GM08714 (cell line): ENCODE measurements at regions not wholly inside any gene's neighbourhood (a gene's known extent, or its start where the extent isn't known, plus 50 kb on each side); places are given as distances from the start of the nearest gene placed in this dataset.
"Not testable (repeated sequence)": the region's sequence is repeated elsewhere in the genome, so short reads cannot be mapped to it uniquely, and the experiment has no call there.

Experiments
- H3K4me3 ChIP-seq: fragments of 200-500 bp; sonication (Bioruptor generic); 2 replicates; pipeline ENCODE4 v1.5.1; 2014; ENCODE audit warnings: mild to moderate bottlenecking, low read length, inconsistent platforms
- ZNF274 ChIP-seq: IDR thresholded peaks from 2 replicates; pipeline ENCODE4 v1.6.1; 2012; ENCODE audit warnings: mild to moderate bottlenecking, low read depth, low read length

DNA sequence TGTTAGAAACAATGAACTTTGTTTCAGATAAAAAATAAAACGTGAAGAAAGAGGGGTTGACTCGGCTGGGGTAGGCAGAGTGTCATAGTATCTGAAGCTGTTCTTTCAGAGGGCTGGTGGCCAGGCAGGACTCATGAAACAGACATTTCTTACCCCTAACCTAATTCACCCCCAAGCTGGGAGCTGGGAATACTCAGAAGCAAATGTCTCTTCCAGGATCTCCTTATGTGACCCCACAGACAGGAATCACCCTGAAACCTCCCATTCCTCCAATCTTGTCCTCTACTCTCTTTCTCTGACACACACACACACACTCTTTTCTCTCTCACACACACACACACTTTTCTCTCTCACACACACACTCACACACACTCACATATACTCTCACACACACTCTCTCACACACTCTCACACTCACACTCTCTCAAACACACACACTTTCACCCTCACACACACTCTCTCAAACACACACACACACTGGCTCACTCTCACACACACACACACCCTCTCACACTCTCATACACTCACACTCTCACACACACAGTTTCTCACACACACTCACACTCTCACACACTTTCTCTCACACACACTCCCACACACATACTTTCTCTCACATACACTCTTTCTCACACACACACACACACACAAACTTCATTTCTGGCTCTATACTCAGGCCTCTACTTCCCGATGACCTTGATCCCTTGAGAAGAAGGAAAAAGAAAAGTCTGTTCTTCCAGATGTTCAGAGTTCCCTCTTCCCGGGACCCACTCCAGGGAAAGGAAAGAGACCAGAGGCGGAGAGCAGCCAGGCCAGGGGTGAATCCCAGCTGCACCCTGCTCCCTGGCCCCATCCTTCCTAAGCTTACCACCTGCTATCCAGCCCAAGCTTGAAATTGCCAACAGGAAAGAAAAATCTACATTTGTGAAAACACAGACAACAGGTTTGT, 167.7 kb downstream of the TXNL1 start:
- TF ChIP-seq ZNF274: no peak

DNA sequence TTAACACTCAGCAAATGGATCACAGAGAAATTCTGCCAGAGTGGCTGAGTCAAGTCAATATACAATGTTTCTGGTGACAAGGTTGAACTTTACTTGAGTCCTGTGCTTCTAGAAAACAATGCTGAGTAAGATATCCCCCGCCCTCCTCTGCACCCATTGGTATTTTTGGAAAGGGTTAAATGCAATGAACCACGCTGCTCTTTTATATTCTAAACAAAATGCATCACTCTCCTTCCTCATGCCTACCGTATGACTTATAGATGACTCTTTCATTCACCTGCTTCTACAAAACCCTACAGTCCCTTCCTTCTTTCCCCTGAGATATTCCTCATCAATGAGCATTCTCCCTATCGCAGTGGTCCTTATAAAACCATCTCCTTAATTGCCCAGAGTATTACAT, 168.8 kb downstream of the TXNL1 start:
- H3K4me3 ChIP-seq: no peak overlapping the region
- no peak for TF ChIP-seq ZNF274

More for the DNA sequence above, 167.7 kb downstream of the TXNL1 start:
- H3K4me3 ChIP-seq: no peak overlapping the region

DNA sequence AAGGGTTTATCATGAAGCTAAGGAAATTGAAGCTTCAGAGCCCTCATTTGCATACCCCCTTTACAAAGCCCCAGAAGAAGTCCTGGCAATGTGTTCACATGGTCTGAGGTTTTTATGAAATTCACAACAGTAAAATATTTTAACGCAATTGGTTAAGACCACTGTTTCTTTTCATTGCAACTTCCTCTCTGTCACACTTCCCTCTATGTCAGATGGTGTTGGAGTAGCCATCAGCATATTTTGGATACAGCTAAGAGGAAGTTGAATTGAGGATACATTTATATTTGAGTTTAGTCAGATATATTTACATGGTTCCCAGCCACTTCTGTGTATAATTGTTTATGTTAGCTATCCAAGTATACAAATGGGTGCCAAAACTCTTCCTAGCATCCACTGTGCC, 170.0 kb downstream of the TXNL1 start:
- no peak for TF ChIP-seq ZNF274
- H3K4me3 ChIP-seq: no peak overlapping the region

DNA sequence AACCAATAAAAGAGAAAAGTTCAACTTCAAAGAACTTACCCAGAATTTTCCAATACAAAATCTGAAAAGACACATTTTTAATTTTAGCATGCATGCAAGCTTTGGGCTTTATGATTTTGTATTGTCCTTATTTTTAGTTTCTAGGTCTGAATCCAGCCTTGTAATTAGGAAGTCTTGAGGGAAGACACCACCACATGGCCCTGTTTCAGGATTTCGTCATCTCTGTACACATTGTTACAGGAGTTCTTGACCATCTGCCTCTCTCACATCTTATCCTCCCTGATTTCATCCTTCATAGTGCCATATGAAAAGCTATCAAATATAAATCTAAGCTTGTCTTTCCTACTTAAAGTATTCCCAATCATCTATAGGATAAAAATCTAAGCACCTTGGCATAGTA, 176.1 kb downstream of the TXNL1 start:
- no peak for TF ChIP-seq ZNF274
- no peak overlapping the region for H3K4me3 ChIP-seq

DNA sequence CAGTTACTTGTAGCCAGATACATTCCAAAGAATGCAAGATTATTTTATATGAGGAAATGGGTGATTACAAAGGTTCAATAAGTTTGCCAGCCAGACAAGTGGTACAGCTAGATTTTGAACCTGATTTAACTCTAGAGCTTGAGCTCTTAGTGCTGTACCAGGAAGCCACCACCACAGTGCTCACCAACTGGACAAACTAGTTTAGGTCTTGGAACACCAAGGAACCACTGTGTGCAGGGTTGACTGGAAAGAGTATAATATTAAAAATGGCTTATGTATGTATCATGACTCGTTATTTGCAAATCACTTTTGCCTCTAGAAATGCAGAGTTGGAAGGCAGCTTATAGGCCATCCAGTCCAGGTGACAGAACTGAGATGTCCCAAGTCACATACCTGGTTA, 177.2 kb downstream of the TXNL1 start:
- TF ChIP-seq ZNF274: no peak
- H3K4me3 ChIP-seq: no peak overlapping the region

DNA sequence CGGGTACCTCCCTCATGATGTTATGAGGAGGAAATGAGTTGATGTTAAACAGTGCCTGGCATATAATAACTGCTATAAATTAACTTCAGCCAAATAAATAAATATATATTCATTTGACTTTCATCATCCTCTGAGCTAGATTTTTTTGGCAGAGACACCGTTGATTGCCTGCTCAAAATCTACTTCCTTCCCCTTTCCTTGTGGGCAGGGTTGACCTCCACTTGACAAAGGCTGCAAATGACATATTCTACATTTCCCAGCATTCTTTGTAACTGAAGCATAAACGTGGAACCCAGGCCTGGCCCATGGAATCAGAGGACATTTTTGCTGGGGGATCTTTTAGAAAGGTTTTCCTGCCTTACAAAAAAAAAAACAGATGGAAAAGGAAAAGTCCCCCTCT, 177.8 kb downstream of the TXNL1 start:
- no peak for TF ChIP-seq ZNF274
- no peak overlapping the region for H3K4me3 ChIP-seq

DNA sequence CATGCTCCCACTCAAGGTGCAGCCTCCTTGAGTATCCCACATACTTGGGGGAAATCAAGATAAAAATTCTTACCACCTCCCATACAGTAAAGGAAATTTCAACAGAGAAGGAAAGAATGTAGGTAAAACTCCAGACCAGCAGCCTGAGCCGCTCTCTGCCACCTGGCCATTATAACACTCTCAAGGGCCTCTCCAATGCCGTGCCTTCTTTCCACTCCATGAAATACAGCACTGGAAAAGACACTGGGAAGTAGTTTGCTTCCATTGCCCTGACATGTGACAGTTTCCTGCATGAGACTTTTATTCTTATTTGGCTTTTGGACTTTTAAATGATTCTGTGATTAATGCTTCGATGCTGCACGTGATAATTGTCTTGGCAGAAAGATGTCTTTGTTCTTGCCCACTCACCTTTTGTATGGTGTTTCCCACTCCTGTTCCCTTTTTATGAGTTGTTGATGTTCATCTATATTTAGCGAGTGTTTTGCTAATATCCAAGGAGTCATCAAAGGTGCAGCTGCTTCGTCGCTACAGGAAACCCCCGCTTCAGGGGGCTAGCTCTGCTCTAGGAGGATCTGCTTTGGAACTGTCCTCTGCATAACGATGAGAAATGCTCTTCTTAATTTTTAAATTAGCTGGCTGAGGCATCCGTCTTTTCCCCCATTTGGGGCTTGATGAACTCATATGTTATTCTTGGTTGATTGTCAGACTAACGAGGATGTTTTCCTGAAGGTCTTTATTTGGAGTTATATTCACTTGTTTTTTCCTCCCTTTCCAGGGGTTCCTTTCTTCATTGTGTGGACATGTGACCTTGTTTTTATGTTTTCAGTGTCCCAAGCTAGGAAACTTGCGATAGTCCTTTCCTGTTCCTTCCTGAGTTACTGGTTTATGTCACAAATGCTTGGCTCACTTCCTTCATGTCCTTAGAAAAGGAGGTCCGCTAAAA, 179.4 kb downstream of the TXNL1 start:
- no peak for TF ChIP-seq ZNF274

DNA sequence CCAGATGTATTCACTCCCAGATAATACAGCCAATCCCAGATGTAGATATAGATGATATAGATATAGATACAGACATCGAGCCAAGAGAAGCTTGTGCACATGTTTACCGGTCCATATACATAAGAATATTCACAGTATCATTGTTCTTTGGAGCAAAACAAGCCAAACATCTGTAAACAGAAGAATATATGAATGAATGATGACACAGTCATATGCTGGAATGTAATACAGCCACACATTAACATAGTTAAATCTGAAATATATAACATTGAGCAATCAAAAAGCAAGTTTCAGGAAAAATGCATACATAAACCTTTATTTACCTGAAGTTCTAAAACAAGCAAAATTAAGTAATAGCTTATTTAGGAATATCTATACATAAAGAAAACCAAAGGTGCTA, 182.5 kb downstream of the TXNL1 start:
- no peak overlapping the region for H3K4me3 ChIP-seq
- no peak for TF ChIP-seq ZNF274

More for the DNA sequence above, 179.4 kb downstream of the TXNL1 start:
- H3K4me3 ChIP-seq: no peak overlapping the region

DNA sequence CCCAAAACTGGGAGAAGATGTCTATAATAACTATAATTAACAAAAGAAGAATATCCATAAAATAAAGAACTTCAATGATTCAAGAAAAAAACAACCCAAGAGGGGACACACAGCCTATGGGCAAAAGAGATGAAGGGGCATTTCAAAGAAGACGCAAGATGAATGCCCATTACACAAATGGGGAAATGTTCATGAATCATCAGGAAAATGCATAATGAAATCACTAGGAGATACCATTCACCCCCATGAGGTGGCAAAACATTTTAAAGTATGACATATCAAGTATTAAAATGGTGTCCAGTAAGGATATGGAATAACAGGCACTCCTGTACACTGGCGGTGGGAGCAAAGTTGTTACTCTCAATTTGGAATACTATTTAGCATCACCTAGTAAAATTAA, 183.3 kb downstream of the TXNL1 start:
- TF ChIP-seq ZNF274: no peak
- no peak overlapping the region for H3K4me3 ChIP-seq

DNA sequence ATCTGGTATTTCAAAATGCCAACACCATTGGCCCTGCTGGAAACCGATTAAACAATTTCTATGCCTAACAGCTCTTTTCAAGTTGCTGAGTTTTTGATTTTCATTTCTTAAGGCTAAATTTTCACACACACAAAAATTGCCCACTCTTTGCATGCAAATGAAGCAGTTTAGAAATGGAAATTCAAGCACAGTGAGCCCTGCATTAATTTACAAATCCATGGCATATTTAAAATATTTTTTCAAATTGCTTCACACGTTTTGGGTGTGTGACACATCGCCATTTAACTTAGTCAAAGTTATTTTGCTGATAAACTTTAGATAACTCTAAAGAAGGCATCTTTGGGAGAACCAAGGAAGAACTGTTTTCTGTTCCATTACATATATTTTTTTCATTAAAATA, 184.8 kb downstream of the TXNL1 start:
- TF ChIP-seq ZNF274: no peak
- no peak overlapping the region for H3K4me3 ChIP-seq

DNA sequence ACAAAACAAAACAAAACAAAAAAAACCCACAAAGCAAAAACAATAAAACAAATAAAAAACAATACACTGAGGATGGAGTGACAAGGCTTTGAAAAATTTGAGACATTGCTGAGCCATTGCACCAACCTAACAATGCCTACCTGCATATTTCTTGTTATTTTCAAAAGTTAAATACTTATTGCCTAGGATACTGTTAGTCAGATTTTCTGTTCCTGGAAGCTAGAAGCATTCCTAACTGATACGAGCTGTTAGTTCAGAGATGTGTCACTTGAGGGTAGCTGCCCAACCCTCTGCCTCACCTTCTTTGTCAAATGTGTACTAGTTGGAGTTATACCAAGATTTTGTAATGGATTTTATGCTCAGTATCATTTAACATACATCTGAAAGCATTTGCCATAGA, 187.2 kb downstream of the TXNL1 start:
- no peak overlapping the region for H3K4me3 ChIP-seq
- TF ChIP-seq ZNF274: no peak

DNA sequence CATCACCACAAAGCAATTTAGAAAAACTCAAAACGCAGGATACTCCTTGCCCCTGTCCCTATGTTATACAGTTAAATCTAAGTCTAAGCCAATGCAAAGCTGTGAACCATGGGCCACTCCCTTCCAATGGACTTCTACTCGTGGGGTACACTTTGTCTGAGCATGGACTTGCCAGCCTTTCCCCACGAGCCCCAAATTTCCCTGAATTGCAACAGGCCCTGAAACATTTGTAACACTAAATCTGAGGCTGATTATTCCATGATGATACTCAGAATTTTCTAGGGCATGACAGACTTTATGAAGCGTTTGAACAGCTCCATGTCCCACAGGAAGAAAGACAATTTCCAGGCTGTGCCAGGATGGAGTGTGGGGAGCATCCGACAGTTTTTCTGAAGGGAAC, 189.6 kb downstream of the TXNL1 start:
- no peak for TF ChIP-seq ZNF274
- no peak overlapping the region for H3K4me3 ChIP-seq

DNA sequence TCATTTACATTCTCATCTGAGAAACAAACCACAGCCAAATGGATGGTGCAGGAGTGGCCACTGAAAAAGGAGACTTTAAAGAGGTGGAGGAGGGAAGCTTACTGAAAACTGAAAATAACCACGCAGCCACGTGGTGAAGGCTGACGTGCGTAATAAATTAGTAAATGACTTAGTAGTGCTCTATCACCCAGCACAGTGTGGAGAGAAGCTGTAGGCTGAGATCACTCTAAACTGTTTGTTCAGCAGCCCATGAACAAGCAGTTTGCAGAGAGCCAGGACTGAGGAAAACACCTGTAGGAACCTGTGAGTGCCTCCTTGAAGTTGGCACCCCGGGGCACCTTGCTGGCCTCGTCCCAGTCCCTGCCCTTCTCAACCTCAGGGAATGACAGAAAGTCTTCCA, 193.0 kb downstream of the TXNL1 start:
- no peak overlapping the region for H3K4me3 ChIP-seq
- no peak for TF ChIP-seq ZNF274

DNA sequence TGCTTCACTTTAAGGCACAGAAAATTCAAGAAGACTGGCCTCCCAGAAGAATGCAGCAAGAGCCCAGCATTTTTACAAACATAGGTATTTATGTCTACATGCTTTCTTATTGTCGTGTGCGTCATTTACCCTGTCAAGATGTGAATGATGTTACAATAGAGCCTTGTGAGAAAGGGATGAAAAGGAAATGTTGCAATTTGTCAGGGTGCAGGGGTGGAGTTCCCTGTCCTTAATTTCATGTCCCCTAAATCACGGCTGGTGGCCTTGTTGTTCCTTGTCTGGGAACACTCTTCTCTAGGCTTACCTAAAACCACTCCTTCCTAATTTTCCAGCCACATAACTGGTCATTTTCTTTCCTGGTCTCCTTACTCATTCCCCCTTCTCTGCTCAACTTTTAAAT, 194.2 kb downstream of the TXNL1 start:
- no peak for TF ChIP-seq ZNF274

DNA sequence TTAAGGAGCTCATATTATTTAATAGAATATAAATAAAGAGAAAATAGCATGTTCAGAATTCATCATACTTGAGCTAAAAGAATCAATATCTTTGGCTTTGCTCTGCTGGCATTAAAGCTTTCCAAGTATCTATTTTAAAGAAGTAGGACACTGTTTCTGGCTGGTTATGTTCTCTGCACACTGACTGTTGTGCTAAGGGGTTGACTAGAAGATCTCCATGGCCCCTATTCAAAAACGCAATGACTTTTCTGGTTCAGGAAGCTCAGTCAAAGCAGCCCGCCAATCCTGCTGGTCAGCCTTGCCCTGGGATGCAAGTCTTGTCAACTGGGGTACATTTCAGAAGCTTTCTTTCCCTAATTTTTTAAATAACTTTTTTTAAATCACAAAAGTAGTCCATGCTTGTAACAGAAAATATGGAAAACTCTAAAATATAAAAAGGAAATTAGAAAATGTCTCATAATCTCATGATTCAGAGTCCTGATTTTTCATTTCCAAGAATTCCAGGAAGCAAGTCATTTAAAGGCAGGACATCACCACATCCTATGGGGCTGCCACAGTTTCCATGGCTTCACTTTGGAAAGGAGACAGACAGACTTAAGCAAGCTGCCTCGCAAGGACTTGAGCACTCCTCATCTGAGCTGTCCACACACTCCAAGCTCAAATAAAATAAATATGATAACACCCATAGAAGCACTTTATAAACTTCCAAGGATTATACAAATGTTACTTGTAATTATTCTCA, 195.1 kb downstream of the TXNL1 start:
- no peak overlapping the region for H3K4me3 ChIP-seq
- TF ChIP-seq ZNF274: no peak

More for the DNA sequence above, 194.2 kb downstream of the TXNL1 start:
- H3K4me3 ChIP-seq: no peak overlapping the region

DNA sequence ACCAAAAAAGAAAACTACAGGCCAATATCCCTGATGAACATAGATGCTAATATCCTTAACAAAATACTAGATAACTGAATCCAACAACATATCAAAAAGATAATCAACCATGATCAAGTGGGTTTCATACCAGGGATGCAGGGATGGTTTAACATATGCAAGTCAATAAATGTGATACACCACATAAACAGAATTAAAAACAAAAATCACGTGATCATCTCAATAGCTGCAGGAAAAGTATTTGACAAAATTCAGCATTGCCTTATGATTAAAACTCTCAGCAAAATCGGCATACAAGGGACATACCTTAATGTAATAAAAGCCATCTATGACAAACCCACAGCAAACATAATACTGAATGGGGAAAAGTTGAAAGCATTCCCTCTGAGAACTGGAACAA, 199.9 kb downstream of the TXNL1 start:
- H3K4me3 ChIP-seq: not testable (repeated sequence)
